PC-9 (cell line): ENCODE measurements at regions not wholly inside any gene's neighbourhood (a gene's known extent, or its start where the extent isn't known, plus 50 kb on each side); places are given as distances from the start of the nearest gene placed in this dataset.

Experiments
- CTCF ChIP-seq: fragments of 200-600 bp; sonication (generic); conservative IDR thresholded peaks from 2 replicates; pipeline ENCODE4 v1.6.1; 2017; ENCODE audit warnings: mixed run types, antibody characterized with exemption, mild to moderate bottlenecking, moderate library complexity
- EZH2 ChIP-seq: fragments of 200-600 bp; sonication (generic); IDR thresholded peaks from 2 replicates; pipeline ENCODE4 v1.8.0; 2017; ENCODE audit warnings: antibody characterized with exemption, low read depth

- TF ChIP-seq CTCF = no peak
- TF ChIP-seq EZH2 = no peak
These were observed 325.9 kb upstream of the ADAMTS5 start for GRCh38 chr21:27292783-27293182.
